ENCODE measurements at regions not wholly inside any gene's neighbourhood (a gene's known extent, or its start where the extent isn't known, plus 50 kb on each side); places are given as distances from the start of the nearest gene placed in this dataset.

- CTCF ChIA-PET, result no interaction called here
- H3K4me1 ChIP-seq, result no peaks in the 10 kb centered on the region
- ATAC-seq (no peak), DNase-seq (ENCODE audit: low read depth in 1 of 2, low spot score in 1 of 2) (no peak), FAIRE-seq (no peak)
- POLR2A ChIA-PET, result no interaction called here
- no peaks in the 10 kb centered on the region for H3K9me3 ChIP-seq
- H3K4me3 ChIP-seq, result no peak overlapping the region
- no peak overlapping the region for H3K27ac ChIP-seq
- no peak for TF ChIP-seq POLR2A (IDR thresholded peaks at IDR 0.05; ENCODE audit: low read length)
- no peak for TF ChIP-seq FOXS1 (CRISPR knock-in tag; IDR thresholded peaks at IDR 0.05)
- TF ChIP-seq GATA3 (IDR thresholded peaks at IDR 0.05; ENCODE audit: borderline replicate concordance), result no peak
- no peak for TF ChIP-seq CBX8 (IDR thresholded peaks at IDR 0.05)
- no peak for TF ChIP-seq FOSB (CRISPR knock-in tag; IDR thresholded peaks at IDR 0.05)
- no peak for TF ChIP-seq EP300 (IDR thresholded peaks at IDR 0.05)
- no peak for TF ChIP-seq RAD21 (conservative IDR thresholded peaks at IDR 0.05 in 1 of 2, IDR thresholded peaks at IDR 0.05 in 1 of 2)
- TF ChIP-seq RARB (CRISPR knock-in tag; IDR thresholded peaks at IDR 0.05), result no peak
- no peak for TF ChIP-seq RCOR1 (IDR thresholded peaks at IDR 0.05; ENCODE audit: low read depth, low read length)
- no peak for TF ChIP-seq CHD2 (IDR thresholded peaks at IDR 0.05; ENCODE audit: low read length, partially characterized antibody)
- no peak for TF ChIP-seq HEYL (CRISPR knock-in tag; IDR thresholded peaks at IDR 0.05)
- no peak for TF ChIP-seq MAX (IDR thresholded peaks at IDR 0.05)
- no peak for TF ChIP-seq HDAC2 (IDR thresholded peaks at IDR 0.05)
- TF ChIP-seq KDM5A (IDR thresholded peaks at IDR 0.05), result no peak
- no peak for TF ChIP-seq CHD4 (IDR thresholded peaks at IDR 0.05; ENCODE audit: borderline replicate concordance)
- TF ChIP-seq RFX5 (IDR thresholded peaks at IDR 0.05), result no peak
- TF ChIP-seq JUNB (IDR thresholded peaks at IDR 0.05), result no peak
- TF ChIP-seq EHMT2 (IDR thresholded peaks at IDR 0.05; ENCODE audit: low read depth), result no peak
- no peak for TF ChIP-seq HOXB5 (CRISPR knock-in tag; IDR thresholded peaks at IDR 0.05)
- no peak for TF ChIP-seq TP53 (CRISPR knock-in tag; IDR thresholded peaks at IDR 0.05)
- WGBS (ENCODE audit: missing lambda C conversion rate), result 0% methylated on average over 1 of the region's 1 CpG
- H3K4me2 ChIP-seq, result no peak overlapping the region
Measured at GRCh38 chr11:26088391-26088790, 243.5 kb upstream of the ANO3 start.

GRCh38 chr11:26090651-26091050 is 241.3 kb upstream of the ANO3 start:
- H3K4me2 ChIP-seq, result no peak overlapping the region
- H3K4me3 ChIP-seq, result no peak overlapping the region
- ATAC-seq, result no peak

More at GRCh38 chr11:26090651-26091050, 241.3 kb upstream of the ANO3 start:
- WGBS (ENCODE audit: missing lambda C conversion rate), result 41% methylated on average over 3 of the region's 3 CpGs
- H3K27ac ChIP-seq, result no peak overlapping the region
- H3K9me3 ChIP-seq, result no peaks in the 10 kb centered on the region
- ChIA-PET CTCF (no interaction called here), POLR2A (no interaction called here)
- DNase-seq (ENCODE audit: low read depth in 1 of 2, low spot score in 1 of 2), result no peak
- no peaks in the 10 kb centered on the region for H3K4me1 ChIP-seq
- FAIRE-seq, result no peak
- TF ChIP-seq RARB (CRISPR knock-in tag; IDR thresholded peaks at IDR 0.05) (no peak), FOXS1 (CRISPR knock-in tag; IDR thresholded peaks at IDR 0.05) (no peak), EHMT2 (IDR thresholded peaks at IDR 0.05; ENCODE audit: low read depth) (no peak), CTCF (IDR thresholded peaks at IDR 0.05) (no peak), HOXB13 (CRISPR knock-in tag; IDR thresholded peaks at IDR 0.05; ENCODE audit: low read depth) (no peak), HMGXB4 (CRISPR knock-in tag; IDR thresholded peaks at IDR 0.05; ENCODE audit: borderline replicate concordance) (no peak), NR3C1 (IDR thresholded peaks at IDR 0.05) (no peak), HOXB5 (CRISPR knock-in tag; IDR thresholded peaks at IDR 0.05) (no peak), RNF2 (IDR thresholded peaks at IDR 0.05; ENCODE audit: borderline replicate concordance, low read depth) (no peak)

Measured in A549 (cell line).